HG03521 (cell line): ENCODE measurements at regions not wholly inside any gene's neighbourhood (a gene's known extent, or its start where the extent isn't known, plus 50 kb on each side); places are given as distances from the start of the nearest gene placed in this dataset.
"Not testable (repeated sequence)": the region's sequence is repeated elsewhere in the genome, so short reads cannot be mapped to it uniquely, and the experiment has no call there.

Experiments used
- ATAC-seq: cut with Tn5 transposase; IDR thresholded peaks from one replicate; pipeline ENCODE4 v1.9.1; 2021; ENCODE audit warnings: mild to moderate bottlenecking, moderate library complexity; ENCODE audit not compliant: unreplicated experiment

DNA sequence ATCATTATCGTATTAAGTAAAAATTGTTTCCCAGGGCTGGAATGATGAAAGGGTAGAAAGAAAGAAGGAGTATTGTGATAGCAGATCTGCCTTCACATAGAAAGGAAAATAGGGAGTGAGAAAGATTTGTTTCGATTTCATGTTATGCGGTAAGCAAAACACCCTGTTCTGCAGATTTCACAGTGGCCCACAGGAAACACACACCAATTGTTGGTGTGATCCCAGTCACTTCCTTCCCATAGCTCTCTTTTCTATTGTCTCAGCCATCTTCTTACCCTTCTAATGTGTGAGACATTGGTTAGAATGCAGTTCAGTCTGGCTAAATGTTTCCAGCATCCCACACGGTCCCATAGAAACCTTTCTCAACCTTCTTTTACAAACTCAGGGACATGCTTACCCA lies 2709.8 kb downstream of the PCDH7 start:
- ATAC-seq: no peak

- no peak for ATAC-seq
These were observed 2717.2 kb downstream of the PCDH7 start for GRCh38 chr4:33437406-33437805.

DNA sequence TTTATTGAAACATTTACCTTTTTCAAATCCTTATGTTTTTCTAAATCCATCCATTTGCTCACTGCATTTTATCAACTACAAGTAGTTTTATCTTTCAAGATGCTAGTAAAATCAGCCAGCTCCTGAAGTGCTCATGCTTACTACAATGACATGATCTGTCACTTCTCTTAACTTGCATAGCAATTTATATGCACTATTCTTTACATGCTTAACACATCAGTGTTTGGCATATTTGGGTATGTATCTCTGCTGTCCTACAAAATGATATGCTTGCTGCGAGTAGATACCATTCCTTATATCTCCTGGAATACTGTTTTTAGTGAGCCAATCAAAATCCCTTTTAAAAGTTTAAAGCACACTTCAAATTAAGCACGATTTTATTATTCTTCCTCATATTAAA lies 2726.8 kb downstream of the PCDH7 start:
- no peak for ATAC-seq

DNA sequence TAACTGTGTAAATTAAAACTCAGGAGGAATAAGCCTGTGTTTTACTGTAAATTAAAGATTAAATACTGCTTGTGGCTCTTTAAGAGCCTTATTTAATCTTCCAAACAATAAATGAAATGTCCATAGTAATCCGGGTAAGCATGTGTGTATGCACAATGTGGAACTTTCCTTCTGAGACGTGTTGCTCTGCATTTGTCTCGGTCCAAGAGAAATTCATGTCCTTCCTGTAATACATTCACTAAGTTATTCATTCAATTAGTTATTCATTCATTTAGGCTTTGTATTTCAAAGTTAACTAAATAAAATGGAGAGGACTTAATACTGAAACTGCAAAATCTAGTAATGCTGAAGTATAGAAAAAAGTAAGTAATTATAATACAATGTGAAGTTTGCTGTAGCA lies 2728.8 kb downstream of the PCDH7 start:
- no peak for ATAC-seq

DNA sequence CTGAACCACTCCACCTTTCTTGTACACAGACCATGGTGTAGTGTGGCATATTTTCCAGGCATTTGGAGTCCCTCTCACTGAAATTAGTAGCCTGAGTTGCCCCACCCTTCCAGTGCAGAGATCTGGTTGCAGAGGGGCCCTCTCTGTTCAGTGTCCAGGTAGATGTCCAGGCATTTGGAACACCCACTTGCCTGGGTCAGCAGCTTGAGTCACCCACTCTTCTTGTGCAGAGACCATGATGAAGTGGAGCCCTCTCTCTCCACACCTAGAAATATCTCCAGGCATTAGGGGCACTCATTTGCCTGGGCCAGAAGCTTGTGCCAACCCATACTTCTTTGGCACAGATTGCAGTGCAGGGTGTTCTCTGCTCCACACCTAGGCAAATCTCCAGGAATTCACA lies 2733.3 kb downstream of the PCDH7 start:
- no peak for ATAC-seq

- no peak for ATAC-seq
These were observed 2733.7 kb downstream of the PCDH7 start for GRCh38 chr4:33453916-33454315.

DNA sequence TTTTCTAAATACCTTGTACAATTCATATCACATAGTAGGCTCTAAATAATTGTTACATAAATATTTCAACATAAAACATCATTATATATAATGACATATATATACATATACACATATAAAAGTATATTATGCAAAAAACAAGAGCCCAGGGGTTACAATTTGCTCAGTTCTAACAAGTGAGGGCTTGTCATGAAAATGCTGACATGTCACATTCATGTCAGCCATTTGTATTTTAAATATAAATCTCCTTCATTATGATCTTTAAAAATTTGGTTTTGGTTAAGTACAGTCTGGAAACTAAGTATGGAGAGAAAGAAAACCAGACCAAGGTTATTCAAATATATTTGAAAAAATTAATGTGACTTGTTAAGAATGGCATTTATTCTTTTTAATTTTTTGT lies 2745.4 kb downstream of the PCDH7 start:
- ATAC-seq: no peak

DNA sequence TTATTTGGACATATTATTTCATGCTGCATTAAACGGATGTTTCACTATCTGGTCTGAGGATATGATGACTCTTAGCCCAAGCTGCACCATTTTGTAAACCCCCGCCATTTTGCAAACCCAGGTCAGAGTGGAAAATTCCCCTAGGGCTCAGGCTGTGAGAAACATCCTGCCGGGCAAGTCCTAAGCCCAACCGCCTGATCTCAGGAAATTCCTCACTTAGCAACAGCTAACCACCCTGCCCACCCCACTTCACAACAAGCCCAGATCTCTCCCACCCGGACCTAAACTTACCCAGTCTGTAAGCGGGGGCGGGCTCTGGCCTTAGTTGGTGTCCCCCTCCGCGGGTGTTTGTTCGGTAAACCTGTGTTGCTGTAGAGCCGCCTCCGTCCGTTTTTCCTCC lies 2747.1 kb downstream of the PCDH7 start:
- ATAC-seq: no peak

DNA sequence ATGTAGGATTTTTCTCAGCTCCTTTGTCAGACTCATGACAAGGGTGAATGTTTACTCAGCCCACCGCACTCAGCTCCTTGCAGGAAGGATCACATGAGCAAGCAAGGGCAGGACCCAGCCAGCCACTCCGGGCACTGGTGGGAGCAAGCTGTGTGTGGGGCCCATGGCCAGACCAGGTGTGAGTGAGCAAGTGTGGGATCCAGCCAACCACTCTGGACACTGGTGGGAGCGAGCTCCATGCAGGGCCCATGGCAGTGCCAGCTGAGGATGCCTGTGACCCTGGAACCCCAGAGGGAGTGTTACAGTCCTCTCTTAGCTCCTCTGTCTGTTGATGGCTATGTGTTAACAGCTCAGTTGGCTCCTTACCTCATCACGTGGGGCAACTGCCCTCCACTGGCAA lies 2750.6 kb downstream of the PCDH7 start:
- ATAC-seq: no peak

- ATAC-seq: no peak
These were observed 2757.5 kb downstream of the PCDH7 start for GRCh38 chr4:33477715-33478114.

- ATAC-seq: no peak
These were observed 2761.5 kb downstream of the ARAP2 start for GRCh38 chr4:33482773-33483172.

DNA sequence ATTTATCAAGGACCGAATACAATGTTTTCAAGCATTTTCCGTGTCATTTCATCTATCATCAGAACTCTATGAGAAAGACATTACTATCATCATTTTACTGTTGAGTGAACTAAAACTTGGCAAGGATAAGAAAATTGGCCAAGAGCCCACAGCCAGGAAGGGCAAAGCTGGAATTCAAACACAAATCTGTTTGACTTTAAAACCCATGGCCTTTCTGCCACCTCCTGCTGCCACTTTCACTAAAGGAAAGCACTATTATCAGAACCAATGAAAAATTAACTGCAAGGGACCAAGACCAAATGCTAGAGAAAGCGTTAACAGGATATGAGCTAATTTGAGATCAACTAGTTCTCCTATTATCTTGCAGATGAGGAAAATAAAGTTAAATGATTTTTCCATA lies 2759.2 kb downstream of the ARAP2 start:
- ATAC-seq: no peak

GRCh38 chr4:33493231-33493630 lies 2751.1 kb downstream of the ARAP2 start:
- no peak for ATAC-seq

DNA sequence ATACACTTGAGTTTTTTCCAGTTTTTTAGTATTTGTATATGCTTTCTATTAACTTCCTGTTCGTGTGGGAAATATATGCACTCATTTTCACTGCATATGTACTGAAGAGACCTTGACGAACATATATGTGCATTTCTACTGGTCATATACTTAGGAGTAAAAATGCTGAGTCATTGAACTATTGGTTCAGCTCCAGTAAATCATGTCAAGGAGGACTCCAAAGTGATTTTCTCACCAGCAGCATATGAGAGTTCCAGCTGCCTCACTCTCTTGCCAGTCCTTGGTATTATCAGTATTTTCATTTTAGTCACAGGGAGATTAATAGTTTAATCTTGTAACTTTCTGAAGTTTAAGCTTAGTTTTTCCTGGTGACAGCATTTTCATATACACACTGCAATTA lies 2750.2 kb downstream of the ARAP2 start:
- ATAC-seq: no peak

DNA sequence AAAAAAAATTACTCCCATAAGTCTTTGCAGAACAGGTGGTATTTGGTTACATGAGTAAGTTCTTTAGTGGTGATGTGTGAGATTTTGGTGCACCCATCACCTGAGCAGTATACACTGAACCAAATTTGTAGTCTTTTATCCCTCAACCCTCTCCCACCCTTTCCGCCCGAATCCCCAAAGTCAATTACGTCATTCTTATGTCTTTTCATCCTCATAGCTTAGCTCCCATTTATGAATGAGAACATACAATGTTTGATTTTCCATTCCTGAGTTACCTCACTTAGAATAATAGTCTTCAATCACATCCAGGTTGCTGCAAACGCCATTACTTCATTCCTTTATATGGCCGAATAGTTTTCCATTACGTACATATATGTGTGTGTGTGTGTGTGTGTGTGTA lies 2742.7 kb downstream of the ARAP2 start:
- ATAC-seq: not testable (repeated sequence)

GRCh38 chr4:33512397-33512796 lies 2731.9 kb downstream of the ARAP2 start:
- ATAC-seq: no peak

DNA sequence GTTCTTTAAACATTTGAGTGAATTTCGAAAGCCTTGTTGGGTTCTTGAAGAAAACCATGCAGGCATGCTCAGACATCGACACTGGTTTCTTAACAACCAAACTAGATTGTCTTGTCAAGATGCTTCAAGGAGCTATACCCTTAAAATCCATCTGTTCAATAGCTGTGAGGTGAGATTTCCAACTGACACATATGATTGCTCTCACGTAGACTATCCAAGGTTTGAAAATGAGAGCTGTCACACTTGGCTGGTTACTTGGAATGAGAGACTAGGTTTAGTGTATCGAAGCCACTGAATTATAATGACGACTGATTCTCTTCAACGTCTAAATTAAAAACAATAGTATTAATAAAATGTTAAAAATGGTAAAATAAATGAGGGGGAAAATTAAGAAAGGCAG lies 2725.5 kb downstream of the ARAP2 start:
- ATAC-seq: no peak

DNA sequence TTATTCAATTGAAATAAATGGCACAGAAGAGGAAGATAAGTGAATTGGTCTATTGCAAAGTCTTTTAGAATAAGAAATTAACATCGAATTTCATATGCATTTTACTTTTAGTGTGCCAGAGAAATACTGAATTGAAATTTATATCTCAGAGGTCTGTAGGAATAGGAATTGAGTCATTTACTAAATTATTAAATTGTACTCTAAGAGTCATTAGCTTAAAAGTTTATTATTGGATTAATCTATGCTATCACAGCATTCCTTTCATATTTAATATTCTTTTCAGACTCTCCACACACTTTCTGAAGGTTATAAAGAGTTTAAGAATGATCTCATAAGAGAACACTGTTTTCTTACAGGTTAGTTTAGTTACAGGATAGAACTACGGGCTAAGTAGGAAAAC lies 2711.5 kb downstream of the ARAP2 start:
- no peak for ATAC-seq

DNA sequence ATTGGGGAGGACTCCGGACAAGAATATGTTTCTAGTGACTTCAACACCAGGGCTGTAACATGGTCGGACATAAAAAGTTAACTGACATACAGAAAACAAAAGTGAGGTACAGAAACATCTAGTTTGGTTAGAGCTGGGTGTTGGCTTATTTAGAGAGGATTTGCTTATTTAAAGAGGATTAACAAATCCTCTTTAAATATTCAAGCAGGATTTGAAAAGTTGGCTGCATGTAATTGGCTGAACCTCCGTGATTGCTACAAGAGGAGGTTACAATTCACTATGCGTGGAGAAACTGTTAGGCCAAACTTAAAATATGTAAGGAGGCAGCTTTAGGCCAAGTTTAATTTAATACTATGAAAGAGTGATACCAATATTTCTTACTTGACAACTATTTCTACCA lies 2707.4 kb downstream of the ARAP2 start:
- no peak for ATAC-seq

GRCh38 chr4:33537527-33537926 lies 2706.8 kb downstream of the ARAP2 start:
- no peak for ATAC-seq

- no peak for ATAC-seq
These were observed 2700.3 kb downstream of the ARAP2 start for GRCh38 chr4:33543941-33544450.

- ATAC-seq: no peak
These were observed 2693.1 kb downstream of the ARAP2 start for GRCh38 chr4:33551244-33551643.

GRCh38 chr4:33561259-33561658 lies 2683.1 kb downstream of the ARAP2 start:
- no peak for ATAC-seq

DNA sequence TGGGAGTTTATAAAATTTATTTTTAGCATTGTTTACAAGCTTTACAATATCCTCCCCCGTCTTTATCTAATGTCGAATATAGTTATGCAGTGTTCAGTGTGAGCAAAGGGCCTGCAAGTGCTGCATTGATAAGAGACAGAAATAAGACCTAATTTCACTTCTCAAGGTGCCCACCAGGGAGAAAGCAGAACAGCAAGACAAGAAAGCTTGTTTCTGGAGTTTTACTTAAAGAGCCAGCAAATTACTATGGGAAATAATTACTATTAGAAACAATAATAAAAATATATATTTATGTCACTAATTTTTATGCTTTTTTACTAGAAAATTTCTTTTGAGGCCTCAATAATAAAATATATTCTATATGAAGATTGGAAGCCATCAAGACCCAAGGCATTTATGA lies 2677.7 kb downstream of the ARAP2 start:
- no peak for ATAC-seq
